Effector CD8-positive, alpha-beta T cell (primary cell): ENCODE measurements at regions not wholly inside any gene's neighbourhood (a gene's known extent, or its start where the extent isn't known, plus 50 kb on each side); places are given as distances from the start of the nearest gene placed in this dataset.
"Not testable (repeated sequence)": the region's sequence is repeated elsewhere in the genome, so short reads cannot be mapped to it uniquely, and the experiment has no call there.

Experiments used
- DNase-seq: peaks from one replicate; lab custom pipeline; 2025; lab: John Stamatoyannopoulos, UW

- DNase-seq = no peak
Measured at GRCh38 chr3:98644168-98644567, 50.8 kb upstream of the CPOX start.

- DNase-seq = no peak
Measured at GRCh38 chr3:98645039-98645438, 51.6 kb upstream of the CPOX start.

- DNase-seq = no peak
Measured at GRCh38 chr3:98646680-98647079, 53.3 kb upstream of the CPOX start.

GRCh38 chr3:98647197-98647596, 53.8 kb upstream of the CPOX start:
- no peak for DNase-seq

- no peak for DNase-seq
Measured at GRCh38 chr3:98650971-98651779, 57.8 kb upstream of the CPOX start.

- DNase-seq = no peak
Measured at GRCh38 chr3:98651780-98652077, 58.3 kb upstream of the CPOX start.

- no peak for DNase-seq
Measured at GRCh38 chr3:98655666-98656065, 62.3 kb upstream of the CPOX start.

GRCh38 chr3:98657457-98657856, 64.0 kb upstream of the CPOX start:
- DNase-seq = peak; percentile 1

- DNase-seq = no peak
Measured at GRCh38 chr3:98662699-98663098, 69.3 kb upstream of the CPOX start.

- DNase-seq = no peak
Measured at GRCh38 chr3:98670020-98670419, 76.6 kb upstream of the CPOX start.

GRCh38 chr3:98679986-98680385, 83.2 kb upstream of the ST3GAL6 start:
- DNase-seq = no peak

GRCh38 chr3:98680723-98681122, 82.4 kb upstream of the ST3GAL6 start:
- DNase-seq = no peak

- no peak for DNase-seq
Measured at GRCh38 chr3:98681486-98681885, 81.7 kb upstream of the ST3GAL6 start.

- not testable (repeated sequence) for DNase-seq
Measured at GRCh38 chr3:98682391-98682790, 80.7 kb upstream of the ST3GAL6 start.

- no peak for DNase-seq
Measured at GRCh38 chr3:98688363-98688762, 74.8 kb upstream of the ST3GAL6 start.

GRCh38 chr3:98690876-98691275, 72.3 kb upstream of the ST3GAL6 start:
- DNase-seq = no peak

- DNase-seq = no peak
Measured at GRCh38 chr3:98691897-98692296, 71.2 kb upstream of the ST3GAL6 start.

- no peak for DNase-seq
Measured at GRCh38 chr3:98692787-98693473, 70.2 kb upstream of the ST3GAL6 start.

GRCh38 chr3:98695796-98696195, 67.3 kb upstream of the ST3GAL6 start:
- DNase-seq = no peak

GRCh38 chr3:98696296-98696695, 66.8 kb upstream of the ST3GAL6 start:
- not testable (repeated sequence) for DNase-seq

- no peak for DNase-seq
Measured at GRCh38 chr3:98697225-98697624, 65.9 kb upstream of the ST3GAL6 start.

- no peak for DNase-seq
Measured at GRCh38 chr3:98699132-98699531, 64.0 kb upstream of the ST3GAL6 start.

GRCh38 chr3:98701071-98701675, 62.0 kb upstream of the ST3GAL6 start:
- DNase-seq = no peak
